Parathyroid adenoma (tissue), 2 donors: ENCODE measurements at regions not wholly inside any gene's neighbourhood (a gene's known extent, or its start where the extent isn't known, plus 50 kb on each side); places are given as distances from the start of the nearest gene placed in this dataset.

ENCODE experiments used
- H2AFZ ChIP-seq: fragments of 300-600 bp; sonication (generic); one replicate; pipeline ENCODE4 v1.7.0; 2017; ENCODE audit warnings: antibody characterized with exemption, mild to moderate bottlenecking
- H3K27ac ChIP-seq: fragments of 300-600 bp; sonication (generic); one replicate; pipeline ENCODE4 v1.7.0; 2017
- H3K27me3 ChIP-seq: fragments of 300-600 bp; sonication (generic); one replicate; pipeline ENCODE4 v1.7.0; 2017; ENCODE audit warnings: low read length; ENCODE audit not compliant: control insufficient read depth, insufficient read depth
- H3K36me3 ChIP-seq: fragments of 300-600 bp; sonication (generic); one replicate; pipeline ENCODE4 v1.7.0; 2017; ENCODE audit warnings: low read length; ENCODE audit not compliant: control insufficient read depth, insufficient read depth
- H3K4me1 ChIP-seq: fragments of 300-600 bp; sonication (generic); one replicate; pipeline ENCODE4 v1.7.0; 2017; ENCODE audit warnings: control low read depth
- H3K4me2 ChIP-seq: fragments of 300-600 bp; sonication (generic); one replicate; pipeline ENCODE4 v1.7.0; 2017; ENCODE audit warnings: low read length
- H3K4me3 ChIP-seq: fragments of 300-600 bp; sonication (generic); one replicate; pipeline ENCODE4 v1.7.0; 2017; ENCODE audit warnings: low read depth, low read length
- H3K79me2 ChIP-seq: fragments of 300-600 bp; sonication (generic); one replicate; pipeline ENCODE4 v1.7.0; 2017; ENCODE audit warnings: control low read depth
- H3K9ac ChIP-seq: fragments of 300-600 bp; sonication (generic); one replicate; pipeline ENCODE4 v1.7.0; 2017; ENCODE audit warnings: mild to moderate bottlenecking
- H3K9me3 ChIP-seq: fragments of 300-600 bp; sonication (generic); one replicate; pipeline ENCODE4 v1.7.0; 2017; ENCODE audit warnings: low read length; ENCODE audit not compliant: control insufficient read depth
- TF ChIP-seq, protein P1 (sequence below): fragments of 300-600 bp; sonication (generic); IDR thresholded peaks from one replicate; pipeline ENCODE4 v1.7.0; 2017; ENCODE audit warnings: antibody characterized with exemption, mild to moderate bottlenecking
- donor health status: primary hyperparathyroidism.

DNA sequence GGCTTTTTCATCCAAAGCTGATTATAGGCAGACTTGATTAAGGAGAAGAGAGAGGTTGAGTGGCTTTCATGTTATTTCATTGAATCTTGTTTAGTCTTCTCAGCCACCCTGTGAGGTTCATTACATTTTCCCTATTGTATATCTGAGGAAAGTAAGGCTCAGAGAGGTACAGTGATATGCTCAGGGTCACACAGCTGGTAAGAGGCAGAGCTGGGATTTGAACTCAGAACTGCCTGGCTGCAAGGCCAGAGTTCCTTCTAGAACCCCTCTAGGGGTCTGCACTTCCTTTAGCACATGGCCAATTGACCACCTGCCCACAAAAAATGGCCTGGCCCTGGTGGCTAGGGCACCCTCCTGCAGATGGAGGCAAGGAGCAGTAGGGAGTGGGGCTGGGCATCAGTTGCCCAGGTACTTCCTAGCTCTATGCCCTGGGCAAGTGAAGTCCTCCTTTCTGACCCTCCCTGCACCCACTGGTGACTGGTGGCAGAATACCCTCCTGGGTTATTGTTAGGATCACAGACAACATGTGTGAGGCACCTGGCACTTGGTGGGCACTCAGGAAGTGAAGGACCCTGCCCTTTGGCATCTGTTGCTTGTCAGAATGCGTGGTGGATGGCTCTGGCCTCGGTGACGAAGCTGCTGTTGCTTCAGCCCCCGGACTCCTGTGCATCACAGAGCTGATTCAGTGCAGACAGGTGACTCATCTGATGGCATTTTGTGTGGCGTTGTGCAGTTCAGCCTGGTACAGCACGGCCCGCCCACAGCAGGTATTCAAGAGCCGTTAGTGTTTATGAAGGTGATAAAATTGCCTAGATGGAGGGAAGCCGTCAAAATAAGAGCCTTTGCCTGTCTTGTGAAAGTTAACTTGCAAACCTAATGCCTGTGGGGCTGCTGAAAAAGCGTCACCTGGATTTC lies 115.8 kb downstream of the SLC25A47 start:
- Histone ChIP-seq H3K9ac (no peak overlapping the region), H3K36me3 (no peaks in the 10 kb centered on the region), H3K27me3 (no peaks in the 10 kb centered on the region), H2AFZ (no peak overlapping the region), H3K4me1 (peaks cover 3% of the 10 kb centered on the region), H3K9me3 (no peaks in the 10 kb centered on the region), H3K4me3 (no peak overlapping the region), H3K27ac (no peak overlapping the region), H3K79me2 (no peaks in the 10 kb centered on the region), H3K4me2 (no peak overlapping the region)
- TF ChIP-seq, protein P1, sequence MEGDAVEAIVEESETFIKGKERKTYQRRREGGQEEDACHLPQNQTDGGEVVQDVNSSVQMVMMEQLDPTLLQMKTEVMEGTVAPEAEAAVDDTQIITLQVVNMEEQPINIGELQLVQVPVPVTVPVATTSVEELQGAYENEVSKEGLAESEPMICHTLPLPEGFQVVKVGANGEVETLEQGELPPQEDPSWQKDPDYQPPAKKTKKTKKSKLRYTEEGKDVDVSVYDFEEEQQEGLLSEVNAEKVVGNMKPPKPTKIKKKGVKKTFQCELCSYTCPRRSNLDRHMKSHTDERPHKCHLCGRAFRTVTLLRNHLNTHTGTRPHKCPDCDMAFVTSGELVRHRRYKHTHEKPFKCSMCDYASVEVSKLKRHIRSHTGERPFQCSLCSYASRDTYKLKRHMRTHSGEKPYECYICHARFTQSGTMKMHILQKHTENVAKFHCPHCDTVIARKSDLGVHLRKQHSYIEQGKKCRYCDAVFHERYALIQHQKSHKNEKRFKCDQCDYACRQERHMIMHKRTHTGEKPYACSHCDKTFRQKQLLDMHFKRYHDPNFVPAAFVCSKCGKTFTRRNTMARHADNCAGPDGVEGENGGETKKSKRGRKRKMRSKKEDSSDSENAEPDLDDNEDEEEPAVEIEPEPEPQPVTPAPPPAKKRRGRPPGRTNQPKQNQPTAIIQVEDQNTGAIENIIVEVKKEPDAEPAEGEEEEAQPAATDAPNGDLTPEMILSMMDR = no peak

DNA sequence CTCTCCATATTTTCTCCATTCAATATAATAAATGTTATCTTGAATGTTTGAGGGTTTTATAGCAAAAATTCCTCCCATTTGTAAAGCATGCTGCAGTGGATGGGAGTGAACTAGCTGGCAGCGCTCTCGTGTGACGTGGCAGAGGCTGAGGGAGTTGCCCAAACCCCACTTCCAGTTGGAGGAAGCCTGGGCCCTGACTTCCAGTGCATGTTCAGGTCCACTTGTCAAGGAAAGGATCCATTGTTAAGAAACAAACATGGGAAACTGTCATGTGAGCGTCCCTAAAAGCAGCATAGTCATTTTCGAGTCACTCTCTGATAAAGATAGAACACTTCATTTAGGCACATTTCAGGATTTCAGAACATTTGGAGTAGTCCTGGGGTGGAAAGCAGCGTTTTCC lies 116.6 kb downstream of the SLC25A47 start:
- no peak overlapping the region for H3K27ac ChIP-seq
- H2AFZ ChIP-seq = no peak overlapping the region
- H3K79me2 ChIP-seq = no peaks in the 10 kb centered on the region
- no peaks in the 10 kb centered on the region for H3K9me3 ChIP-seq
- H3K36me3 ChIP-seq = no peaks in the 10 kb centered on the region
- TF ChIP-seq, protein P1 = no peak
- H3K4me1 ChIP-seq = peaks cover 3% of the 10 kb centered on the region
- no peaks in the 10 kb centered on the region for H3K27me3 ChIP-seq
- no peak overlapping the region for H3K4me2 ChIP-seq
- H3K4me3 ChIP-seq = no peak overlapping the region
- H3K9ac ChIP-seq = no peak overlapping the region

DNA sequence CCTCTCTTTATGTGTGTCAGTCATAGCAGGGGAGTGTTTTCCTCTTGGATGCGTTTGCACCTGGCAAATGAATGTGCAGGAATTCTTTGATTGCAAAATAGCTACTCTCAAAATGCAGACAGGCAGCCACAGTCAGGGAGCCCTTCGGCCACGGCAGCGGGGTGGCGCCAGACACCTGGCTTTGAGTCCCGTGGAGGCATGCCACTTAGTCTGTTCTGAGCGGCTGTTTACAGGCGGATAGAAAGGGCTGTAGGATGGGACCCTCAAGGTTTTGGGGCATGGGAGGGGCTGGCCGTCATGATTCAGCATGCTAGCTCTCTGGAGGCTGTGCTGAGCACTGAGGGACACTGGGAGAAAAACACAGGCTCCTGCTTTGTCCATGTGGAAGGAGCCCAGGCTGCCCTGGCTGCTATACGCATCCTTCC lies 117.1 kb downstream of the SLC25A47 start:
- no peak overlapping the region for H3K4me3 ChIP-seq
- H3K4me1 ChIP-seq = peaks cover 3% of the 10 kb centered on the region
- no peaks in the 10 kb centered on the region for H3K79me2 ChIP-seq
- no peak overlapping the region for H3K27ac ChIP-seq
- H3K4me2 ChIP-seq = no peak overlapping the region
- H2AFZ ChIP-seq = no peak overlapping the region
- H3K9ac ChIP-seq = no peak overlapping the region
- H3K36me3 ChIP-seq = no peaks in the 10 kb centered on the region
- no peaks in the 10 kb centered on the region for H3K9me3 ChIP-seq
- TF ChIP-seq, protein P1 = peak; percentile 52
- no peaks in the 10 kb centered on the region for H3K27me3 ChIP-seq

DNA sequence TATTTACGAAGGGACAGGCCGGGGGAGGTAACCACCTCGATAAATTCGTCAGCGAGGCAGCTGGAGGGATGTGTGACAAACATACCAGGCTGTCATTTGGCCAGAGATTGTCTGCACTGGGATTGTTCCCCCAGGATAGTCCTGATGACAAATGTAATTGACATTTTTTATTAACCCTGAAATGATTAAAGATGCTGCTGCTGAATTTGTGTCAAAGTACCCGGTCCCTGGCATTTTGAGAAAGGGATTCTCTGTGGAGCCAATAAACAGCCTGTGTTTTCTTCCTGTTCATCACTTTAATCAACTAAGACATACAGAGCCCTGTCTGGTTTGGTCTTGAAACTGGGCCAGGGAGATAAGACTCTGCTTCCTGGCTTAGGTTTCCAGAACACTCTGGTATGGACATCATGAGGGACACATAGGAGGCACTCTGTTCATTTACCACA lies 117.6 kb downstream of the SLC25A47 start:
- H3K9ac ChIP-seq = no peak overlapping the region
- H3K36me3 ChIP-seq = no peaks in the 10 kb centered on the region
- H3K4me1 ChIP-seq = peaks cover 3% of the 10 kb centered on the region
- H3K27ac ChIP-seq = no peak overlapping the region
- H2AFZ ChIP-seq = no peak overlapping the region
- H3K9me3 ChIP-seq = no peaks in the 10 kb centered on the region
- no peak overlapping the region for H3K4me3 ChIP-seq
- H3K79me2 ChIP-seq = no peaks in the 10 kb centered on the region
- no peaks in the 10 kb centered on the region for H3K27me3 ChIP-seq
- TF ChIP-seq, protein P1 = no peak
- no peak overlapping the region for H3K4me2 ChIP-seq
